ENCODE measurements at regions not wholly inside any gene's neighbourhood (a gene's known extent, or its start where the extent isn't known, plus 50 kb on each side); places are given as distances from the start of the nearest gene placed in this dataset.
A peak's percentile ranks its signal among the peaks of the same experiment; 100 is the strongest.

GRCh38 chr14:81831128-81831820, 297.6 kb upstream of the SEL1L start:
- DNase-seq (ENCODE audit: low spot score): peak; percentile 6

More at GRCh38 chr14:81831128-81831820, 297.6 kb upstream of the SEL1L start:
- no peak for TF ChIP-seq CTCF (conservative IDR thresholded peaks at IDR 0.05; ENCODE audit: low read depth in 2 of 2)
- TF ChIP-seq ZNF331 (CRISPR knock-in tag; IDR thresholded peaks at IDR 0.05; ENCODE audit: low read depth): no peak
- no peak for TF ChIP-seq EZH2 (IDR thresholded peaks at IDR 0.05; ENCODE audit: low read depth, unreplicated experiment)
- no peak for TF ChIP-seq NANOG (IDR thresholded peaks at IDR 0.05; ENCODE audit: borderline replicate concordance)
- TF ChIP-seq POLR2AphosphoS5 (IDR thresholded peaks at IDR 0.05; ENCODE audit: low read depth): no peak
- TF ChIP-seq CREB1 (CRISPR knock-in tag; IDR thresholded peaks at IDR 0.05; ENCODE audit: low read depth): no peak
- no peak for TF ChIP-seq STAT1 (IDR thresholded peaks at IDR 0.05; ENCODE audit: unreplicated experiment)
- TF ChIP-seq ETS1 (IDR thresholded peaks at IDR 0.05): no peak
- TF ChIP-seq ZNF114 (CRISPR knock-in tag; IDR thresholded peaks at IDR 0.05): no peak
- no peak for TF ChIP-seq JUNB (IDR thresholded peaks at IDR 0.05; ENCODE audit: unreplicated experiment)
- no peak for TF ChIP-seq REST (IDR thresholded peaks at IDR 0.05; ENCODE audit: unreplicated experiment)
- no peak for TF ChIP-seq ZNF462 (CRISPR knock-in tag; IDR thresholded peaks at IDR 0.05)
- TF ChIP-seq EZH2phosphoT487 (IDR thresholded peaks at IDR 0.05; ENCODE audit: unreplicated experiment): no peak
- Mint-ChIP-seq H3K4me1 (no peaks in the 10 kb centered on the region), H3K4me3 (no peak overlapping the region), H3K36me3 (ENCODE audit: low read depth) (peaks cover 30% of the 10 kb centered on the region), H3K27ac (no peak overlapping the region), H3K9me3 (peaks cover 87% of the 10 kb centered on the region), H3K27me3 (ENCODE audit: insufficient read depth, low read depth, poor library complexity) (peaks cover 1% of the 10 kb centered on the region)
- Histone ChIP-seq H3K79me2 (replicated peaks; ENCODE audit: insufficient read depth) (no peaks in the 10 kb centered on the region), H3K4me3 (no peak overlapping the region), H2AFZ (peak overlapping the region; percentile 69), H3K27me3 (ENCODE audit: insufficient read depth) (no peaks in the 10 kb centered on the region), H4K20me1 (replicated peaks; ENCODE audit: insufficient read depth) (no peaks in the 10 kb centered on the region), H3K27ac (ENCODE audit: low read depth) (no peak overlapping the region), H3K4me2 (no peak overlapping the region), H3K36me3 (ENCODE audit: insufficient read depth) (no peaks in the 10 kb centered on the region; the same call in 1 of the 2 replicates), H3F3A (replicated peaks; ENCODE audit: low read depth) (no peaks in the 10 kb centered on the region), H3K4me1 (ENCODE audit: insufficient read depth) (peaks cover 1% of the 10 kb centered on the region), H3K9me2 (ENCODE audit: insufficient read depth) (peaks cover 17% of the 10 kb centered on the region; the same call in 1 of the 2 replicates)
- no peak for ATAC-seq

Data from GM23338 (cell line).